A172 (cell line): ENCODE measurements at regions not wholly inside any gene's neighbourhood (a gene's known extent, or its start where the extent isn't known, plus 50 kb on each side); places are given as distances from the start of the nearest gene placed in this dataset.

Experiments used
- DNase-seq: peaks from one replicate; pipeline ENCODE4 v3.0.0-alpha.2; 2015; ENCODE audit warnings: low spot score

- no peak for DNase-seq
Observed at GRCh38 chr5:88979244-88979643, 96.3 kb upstream of the MEF2C start.

- DNase-seq: no peak
Observed at GRCh38 chr5:88976914-88977313, 93.9 kb upstream of the MEF2C start.

GRCh38 chr5:88967633-88968585 is 84.9 kb upstream of the MEF2C start:
- no peak for DNase-seq

- no peak for DNase-seq
Observed at GRCh38 chr5:88964831-88965230, 81.8 kb upstream of the MEF2C start.

GRCh38 chr5:88957013-88957412 is 74.0 kb upstream of the MEF2C start:
- DNase-seq: no peak

- DNase-seq: peak; percentile 27
Observed at GRCh38 chr5:88956416-88956815, 73.4 kb upstream of the MEF2C start.

- no peak for DNase-seq
Observed at GRCh38 chr5:88955403-88955802, 72.4 kb upstream of the MEF2C start.

GRCh38 chr5:88954511-88954910 is 71.5 kb upstream of the MEF2C start:
- peak; percentile 27 for DNase-seq

- no peak for DNase-seq
Observed at GRCh38 chr5:88952996-88953643, 70.1 kb upstream of the MEF2C start.

- peak; percentile 10 for DNase-seq
Observed at GRCh38 chr5:88952344-88952743, 69.4 kb upstream of the MEF2C start.

GRCh38 chr5:88951457-88951856 is 68.5 kb upstream of the MEF2C start:
- no peak for DNase-seq

- no peak for DNase-seq
Observed at GRCh38 chr5:88948746-88949600, 66.0 kb upstream of the MEF2C start.

- DNase-seq: no peak
Observed at GRCh38 chr5:88944751-88945531, 62.0 kb upstream of the MEF2C start.

- no peak for DNase-seq
Observed at GRCh38 chr5:88941581-88941980, 58.6 kb upstream of the MEF2C start.

GRCh38 chr5:88940713-88941112 is 57.7 kb upstream of the MEF2C start:
- no peak for DNase-seq

GRCh38 chr5:88939300-88939699 is 56.3 kb upstream of the MEF2C start:
- DNase-seq: no peak

- no peak for DNase-seq
Observed at GRCh38 chr5:88938488-88938887, 55.5 kb upstream of the MEF2C start.

GRCh38 chr5:88937406-88937805 is 54.4 kb upstream of the MEF2C start:
- no peak for DNase-seq

GRCh38 chr5:88934439-88934838 is 51.5 kb upstream of the MEF2C start:
- DNase-seq: no peak
